Activated naive CD8-positive, alpha-beta T cell treated with anti-CD3 and anti-CD28 coated beads for 36 hours (primary cell): ENCODE measurements at regions not wholly inside any gene's neighbourhood (a gene's known extent, or its start where the extent isn't known, plus 50 kb on each side); places are given as distances from the start of the nearest gene placed in this dataset.
"Not testable (repeated sequence)": the region's sequence is repeated elsewhere in the genome, so short reads cannot be mapped to it uniquely, and the experiment has no call there.

Source experiments
- DNase-seq: peaks from one replicate; pipeline ENCODE4 v3.0.0; 2021
- H3K27ac Mint-ChIP-seq: one replicate; pipeline ENCODE4 v1.8.0; 2022; ENCODE audit warnings: mild to moderate bottlenecking, moderate library complexity, mixed read lengths
- H3K27me3 Mint-ChIP-seq: one replicate; pipeline ENCODE4 v1.8.0; 2022; ENCODE audit warnings: mild to moderate bottlenecking, mixed read lengths
- H3K36me3 Mint-ChIP-seq: one replicate; pipeline ENCODE4 v1.8.0; 2021; ENCODE audit warnings: mild to moderate bottlenecking, mixed read lengths
- H3K4me1 Mint-ChIP-seq: one replicate; pipeline ENCODE4 v1.8.0; 2021; ENCODE audit warnings: mixed read lengths
- H3K4me3 Mint-ChIP-seq: one replicate; pipeline ENCODE4 v1.8.0; 2022; ENCODE audit warnings: mild to moderate bottlenecking, moderate library complexity, mixed read lengths
- H3K9me3 Mint-ChIP-seq: one replicate; pipeline ENCODE4 v1.8.0; 2022; ENCODE audit warnings: mixed read lengths

DNA sequence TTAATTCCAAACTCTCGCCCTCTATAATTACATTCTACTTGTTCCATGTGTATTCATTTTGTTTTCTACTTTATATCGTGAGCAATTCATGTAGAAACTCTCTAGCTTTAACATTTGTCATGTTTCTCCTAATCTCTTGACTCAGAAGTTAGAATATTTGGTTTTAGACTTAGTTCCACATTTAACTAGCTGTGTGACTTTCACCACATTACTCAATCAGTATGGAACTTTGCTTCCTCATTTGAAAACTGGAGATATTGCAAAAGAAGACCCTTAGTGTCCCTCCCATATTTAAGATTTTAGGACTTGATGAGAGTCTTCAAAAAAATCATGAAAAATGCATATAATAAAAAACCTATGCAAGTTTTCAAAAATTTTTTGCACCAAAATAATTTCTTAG is 447.5 kb downstream of the GXYLT1 start:
- H3K27ac Mint-ChIP-seq, result no peak overlapping the region
- peaks cover 3% of the 10 kb centered on the region for H3K27me3 Mint-ChIP-seq
- H3K9me3 Mint-ChIP-seq, result no peaks in the 10 kb centered on the region
- H3K4me3 Mint-ChIP-seq, result no peak overlapping the region
- DNase-seq, result no peak
- no peaks in the 10 kb centered on the region for H3K4me1 Mint-ChIP-seq
- no peaks in the 10 kb centered on the region for H3K36me3 Mint-ChIP-seq

DNA sequence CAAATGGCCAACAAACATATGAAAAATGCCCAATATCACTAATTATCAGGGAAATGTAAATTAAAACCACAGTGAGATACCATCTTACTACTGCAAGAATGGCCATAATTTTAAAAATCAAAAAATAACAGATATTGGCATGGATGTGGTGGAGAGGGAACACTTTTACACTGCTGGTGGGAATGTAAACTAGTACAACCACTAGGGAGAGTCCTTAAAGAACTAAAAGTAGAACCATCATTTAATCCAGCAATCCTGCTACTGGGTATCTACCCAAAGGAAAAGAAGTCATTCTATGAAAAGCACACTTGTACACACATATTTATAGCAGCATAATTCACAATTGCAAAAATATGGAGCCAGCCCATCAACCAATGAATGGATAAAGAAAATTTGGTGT is 459.7 kb downstream of the GXYLT1 start:
- H3K9me3 Mint-ChIP-seq, result no peaks in the 10 kb centered on the region
- H3K4me1 Mint-ChIP-seq, result no peaks in the 10 kb centered on the region
- H3K27me3 Mint-ChIP-seq, result peaks cover 11% of the 10 kb centered on the region
- no peak overlapping the region for H3K4me3 Mint-ChIP-seq
- DNase-seq, result no peak
- no peak overlapping the region for H3K27ac Mint-ChIP-seq
- H3K36me3 Mint-ChIP-seq, result no peaks in the 10 kb centered on the region

DNA sequence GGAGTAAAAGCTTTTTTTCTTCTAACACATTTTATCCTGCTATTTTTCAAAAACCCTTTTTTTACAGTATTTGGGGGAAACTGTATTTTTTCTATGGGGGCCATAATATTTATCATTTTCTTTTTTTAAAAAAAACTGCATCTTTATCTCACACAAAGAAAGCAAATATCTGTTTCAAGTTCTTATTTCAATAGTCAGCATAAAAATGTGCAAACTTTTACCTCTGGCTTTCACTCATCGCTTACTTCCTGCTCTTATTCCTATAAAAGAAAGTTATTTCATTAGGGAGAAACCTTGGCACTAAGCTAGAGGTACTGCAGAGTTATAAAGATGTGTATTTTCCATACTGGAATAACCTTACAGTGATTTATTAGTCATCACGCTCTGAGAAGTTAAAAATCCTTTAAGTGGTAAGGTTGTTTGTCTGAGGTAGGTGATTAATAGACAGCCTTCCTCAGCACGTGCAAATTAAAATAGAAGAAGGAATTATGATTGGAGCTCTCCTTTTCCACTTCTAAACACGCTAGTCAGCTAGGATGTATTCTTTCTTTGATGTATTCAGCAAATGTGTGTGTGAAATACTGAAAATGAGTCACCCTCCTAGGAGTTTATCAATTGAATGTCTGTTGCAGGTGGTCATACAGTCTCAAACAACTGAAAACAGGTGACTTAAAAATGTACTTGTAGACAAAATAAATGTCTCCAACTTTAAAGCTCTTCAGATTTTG is 461.0 kb downstream of the GXYLT1 start:
- H3K27ac Mint-ChIP-seq, result no peak overlapping the region
- DNase-seq, result no peak
- no peak overlapping the region for H3K4me3 Mint-ChIP-seq
- no peaks in the 10 kb centered on the region for H3K4me1 Mint-ChIP-seq
- H3K9me3 Mint-ChIP-seq, result peaks cover under 1% of the 10 kb centered on the region
- H3K36me3 Mint-ChIP-seq, result no peaks in the 10 kb centered on the region
- H3K27me3 Mint-ChIP-seq, result peaks cover 11% of the 10 kb centered on the region

- Mint-ChIP-seq H3K27me3 (peaks cover 11% of the 10 kb centered on the region), H3K4me3 (no peak overlapping the region), H3K36me3 (no peaks in the 10 kb centered on the region), H3K4me1 (no peaks in the 10 kb centered on the region), H3K27ac (no peak overlapping the region), H3K9me3 (peaks cover 3% of the 10 kb centered on the region)
- no peak for DNase-seq
These were observed 461.7 kb downstream of the GXYLT1 start for GRCh38 chr12:41683023-41683422.

DNA sequence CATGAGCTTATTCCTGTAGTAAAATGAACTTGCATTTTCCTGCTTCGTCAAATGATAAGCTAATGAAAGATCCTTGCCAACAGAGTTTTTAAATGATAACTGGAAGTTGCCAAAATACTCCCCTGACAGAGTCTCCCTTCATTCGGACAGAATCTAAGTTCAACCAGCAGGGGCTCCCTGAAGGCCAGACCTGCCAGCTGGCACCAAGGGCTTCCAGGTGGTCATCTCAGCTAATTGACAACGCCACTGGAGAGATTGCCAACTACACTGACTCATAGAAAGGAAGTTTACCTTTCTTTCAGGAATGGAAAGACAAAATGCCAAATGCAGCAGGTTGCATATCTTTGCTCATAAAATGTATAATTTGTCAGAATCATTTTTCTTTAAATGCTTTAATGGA is 462.8 kb downstream of the GXYLT1 start:
- Mint-ChIP-seq H3K27me3 (peaks cover 8% of the 10 kb centered on the region), H3K4me3 (no peak overlapping the region)

GRCh38 chr12:41680155-41680554 is 464.5 kb downstream of the GXYLT1 start:
- Mint-ChIP-seq H3K4me3 (no peak overlapping the region), H3K9me3 (peaks cover 3% of the 10 kb centered on the region), H3K4me1 (no peaks in the 10 kb centered on the region), H3K27me3 (peaks cover 8% of the 10 kb centered on the region), H3K27ac (no peak overlapping the region), H3K36me3 (no peaks in the 10 kb centered on the region)
- no peak for DNase-seq

More for the DNA sequence above, 462.8 kb downstream of the GXYLT1 start:
- no peaks in the 10 kb centered on the region for H3K4me1 Mint-ChIP-seq
- no peak for DNase-seq
- no peaks in the 10 kb centered on the region for H3K36me3 Mint-ChIP-seq
- no peak overlapping the region for H3K27ac Mint-ChIP-seq
- peaks cover 3% of the 10 kb centered on the region for H3K9me3 Mint-ChIP-seq

DNA sequence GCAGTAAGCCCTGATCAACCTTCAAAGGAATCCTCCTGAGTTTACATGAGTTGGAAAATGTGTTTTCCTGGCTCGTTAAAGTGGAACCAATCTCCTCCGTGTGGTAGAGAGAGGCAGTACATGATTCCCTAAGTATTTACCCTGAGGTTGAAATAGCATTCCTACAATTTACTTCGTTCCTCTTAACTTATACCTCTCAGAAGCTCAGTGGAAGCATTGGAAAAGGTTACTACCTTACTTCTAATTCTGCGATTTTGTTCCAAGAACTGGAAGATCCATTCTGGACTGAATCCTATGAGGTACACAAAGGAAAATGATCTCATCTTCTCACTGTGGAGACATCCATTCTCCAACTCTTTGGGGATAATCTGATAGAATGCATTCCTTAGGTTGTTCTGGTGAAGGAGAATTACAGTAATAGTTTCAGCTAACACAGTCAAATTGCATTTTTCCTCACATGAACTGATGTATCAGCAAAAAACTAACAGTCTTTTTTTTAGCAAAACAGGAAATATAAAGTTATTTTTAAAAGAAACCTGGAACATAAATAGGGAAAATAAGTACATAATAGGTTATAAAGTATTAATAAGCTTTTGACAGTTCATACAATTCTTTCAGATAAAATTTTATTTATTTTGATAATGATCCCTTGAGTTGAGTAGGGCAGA is 475.6 kb downstream of the PDZRN4 start:
- peaks cover 2% of the 10 kb centered on the region for H3K9me3 Mint-ChIP-seq
- H3K27ac Mint-ChIP-seq, result no peak overlapping the region
- no peak overlapping the region for H3K4me3 Mint-ChIP-seq
- no peaks in the 10 kb centered on the region for H3K27me3 Mint-ChIP-seq
- H3K4me1 Mint-ChIP-seq, result no peaks in the 10 kb centered on the region
- no peak for DNase-seq
- no peaks in the 10 kb centered on the region for H3K36me3 Mint-ChIP-seq

- no peaks in the 10 kb centered on the region for H3K27me3 Mint-ChIP-seq
- no peak overlapping the region for H3K4me3 Mint-ChIP-seq
- no peak overlapping the region for H3K27ac Mint-ChIP-seq
- no peaks in the 10 kb centered on the region for H3K4me1 Mint-ChIP-seq
- H3K9me3 Mint-ChIP-seq, result peaks cover 2% of the 10 kb centered on the region
- no peaks in the 10 kb centered on the region for H3K36me3 Mint-ChIP-seq
- no peak for DNase-seq
These were observed 473.1 kb downstream of the PDZRN4 start for GRCh38 chr12:41661141-41661765.

DNA sequence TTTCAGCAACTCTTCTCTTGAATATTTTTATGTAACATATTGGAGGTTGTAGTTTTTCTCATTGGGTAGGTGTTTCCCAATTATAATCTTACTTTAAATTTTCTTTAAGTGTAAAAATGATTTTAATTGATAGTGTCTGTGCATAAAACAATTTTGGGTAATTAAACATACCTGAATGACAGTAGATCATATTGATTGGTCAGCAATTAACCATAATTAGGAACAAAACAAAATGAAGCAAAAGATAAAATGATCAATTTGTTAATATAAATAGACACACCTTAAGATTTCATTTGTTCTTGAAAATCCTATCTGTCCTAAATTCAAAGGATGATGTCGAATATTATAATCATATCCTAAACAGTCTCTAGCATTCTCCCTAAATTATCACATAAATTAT is 468.3 kb downstream of the PDZRN4 start:
- H3K27me3 Mint-ChIP-seq, result no peaks in the 10 kb centered on the region
- H3K4me3 Mint-ChIP-seq, result no peak overlapping the region
- H3K9me3 Mint-ChIP-seq, result no peaks in the 10 kb centered on the region
- no peak for DNase-seq
- no peaks in the 10 kb centered on the region for H3K36me3 Mint-ChIP-seq
- no peak overlapping the region for H3K27ac Mint-ChIP-seq
- no peaks in the 10 kb centered on the region for H3K4me1 Mint-ChIP-seq

DNA sequence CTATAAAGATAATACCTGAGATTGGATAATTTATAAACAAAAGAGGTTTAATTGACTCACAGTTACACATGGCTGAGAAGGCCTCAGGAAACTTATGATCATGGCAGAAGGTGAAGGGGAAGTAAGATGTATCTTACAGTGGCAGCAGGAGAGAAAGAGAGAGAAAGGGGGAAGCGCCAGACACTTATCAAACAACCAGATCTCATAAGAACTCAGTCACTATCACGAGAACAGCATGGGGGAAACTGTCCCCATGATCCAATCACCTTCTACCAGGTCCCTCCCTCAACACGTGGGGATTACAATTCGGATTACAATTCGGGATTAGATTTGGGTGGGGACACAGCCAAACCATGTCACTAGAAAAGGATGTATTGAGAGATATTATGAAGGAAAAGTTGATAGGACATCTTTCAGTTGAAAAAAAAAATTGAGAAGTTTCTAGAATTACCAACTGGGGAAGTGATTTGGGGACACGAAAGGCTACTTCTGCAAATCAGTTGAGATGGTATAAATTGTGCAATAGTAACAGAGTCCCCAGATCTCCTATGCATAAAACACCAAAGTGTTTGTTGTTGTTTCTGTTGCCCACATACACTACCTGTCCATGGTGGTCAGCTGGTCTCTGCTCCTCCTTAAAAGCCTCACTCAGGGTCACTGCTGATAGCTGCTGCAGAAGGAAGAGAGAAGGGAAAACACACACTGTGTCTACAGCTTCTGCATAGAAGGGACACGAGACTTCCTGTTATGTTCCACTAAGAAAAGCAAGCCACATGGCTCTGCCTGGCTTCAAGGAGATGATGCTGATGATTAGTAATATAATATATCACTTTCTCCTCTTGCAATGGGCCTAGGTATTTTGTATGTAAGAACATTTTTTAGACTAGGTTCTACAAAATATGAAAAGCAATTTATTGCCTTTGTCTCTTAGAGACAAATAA is 465.5 kb downstream of the PDZRN4 start:
- Mint-ChIP-seq H3K27me3 (no peaks in the 10 kb centered on the region), H3K36me3 (no peaks in the 10 kb centered on the region), H3K27ac (no peak overlapping the region), H3K4me1 (no peaks in the 10 kb centered on the region), H3K9me3 (no peaks in the 10 kb centered on the region), H3K4me3 (no peak overlapping the region)
- no peak for DNase-seq

DNA sequence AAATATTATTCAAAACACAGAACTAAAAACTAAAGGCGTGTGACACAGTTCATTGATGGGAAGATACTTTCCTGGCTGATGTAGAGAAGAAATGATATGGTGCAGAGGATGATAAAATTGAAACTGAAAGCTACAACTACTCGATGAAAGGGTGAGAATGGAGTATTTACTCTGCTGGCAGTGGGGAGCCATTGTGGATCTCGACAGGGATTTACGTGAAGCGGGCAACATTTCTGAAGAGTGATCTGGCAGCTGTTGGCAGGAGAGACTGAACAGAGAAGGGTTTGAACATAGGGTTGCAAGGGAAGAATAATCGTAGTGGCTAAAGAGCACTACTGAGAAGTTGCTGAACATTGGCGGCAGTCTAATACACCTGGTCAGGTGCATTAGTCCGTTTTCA is 464.9 kb downstream of the PDZRN4 start:
- Mint-ChIP-seq H3K4me3 (no peak overlapping the region), H3K36me3 (no peaks in the 10 kb centered on the region), H3K9me3 (no peaks in the 10 kb centered on the region), H3K4me1 (no peaks in the 10 kb centered on the region), H3K27ac (no peak overlapping the region), H3K27me3 (no peaks in the 10 kb centered on the region)
- no peak for DNase-seq

GRCh38 chr12:41645624-41646023 is 457.5 kb downstream of the PDZRN4 start:
- no peaks in the 10 kb centered on the region for H3K27me3 Mint-ChIP-seq
- H3K4me1 Mint-ChIP-seq, result no peaks in the 10 kb centered on the region
- DNase-seq, result no peak
- no peak overlapping the region for H3K4me3 Mint-ChIP-seq
- no peaks in the 10 kb centered on the region for H3K36me3 Mint-ChIP-seq
- no peak overlapping the region for H3K27ac Mint-ChIP-seq
- no peaks in the 10 kb centered on the region for H3K9me3 Mint-ChIP-seq

- H3K9me3 Mint-ChIP-seq, DNase-seq, H3K27me3 Mint-ChIP-seq, H3K4me3 Mint-ChIP-seq, H3K27ac Mint-ChIP-seq, H3K36me3 Mint-ChIP-seq, H3K4me1 Mint-ChIP-seq: not testable (repeated sequence)
These were observed 454.7 kb downstream of the PDZRN4 start for GRCh38 chr12:41642808-41643207.

- Mint-ChIP-seq H3K9me3 (peaks cover 7% of the 10 kb centered on the region), H3K36me3 (no peaks in the 10 kb centered on the region), H3K27me3 (no peaks in the 10 kb centered on the region), H3K4me3 (no peak overlapping the region), H3K4me1 (no peaks in the 10 kb centered on the region), H3K27ac (no peak overlapping the region)
- no peak for DNase-seq
These were observed 448.5 kb downstream of the PDZRN4 start for GRCh38 chr12:41636653-41637052.
